SK-MEL-5 (cell line): ENCODE measurements at regions not wholly inside any gene's neighbourhood (a gene's known extent, or its start where the extent isn't known, plus 50 kb on each side); places are given as distances from the start of the nearest gene placed in this dataset.

ENCODE experiments used
- DNase-seq: peaks from one replicate; pipeline ENCODE4 v3.0.0-alpha.2; 2016; ENCODE audit warnings: low read depth, low spot score
- in situ Hi-C: cut with HindIII; loops from 2 replicates; pipeline ENCODE4 v1.10.0; 2016; ENCODE audit warnings: low sequenced_read_pairs, high pct_unique_total_duplicates, low pct_unique_long_range_greater_than_20kb

GRCh38 chr12:94716339-94716738, 66.0 kb upstream of the TMCC3 start:
- DNase-seq, result no peak
- in situ Hi-C loops, result no loop called here

DNA sequence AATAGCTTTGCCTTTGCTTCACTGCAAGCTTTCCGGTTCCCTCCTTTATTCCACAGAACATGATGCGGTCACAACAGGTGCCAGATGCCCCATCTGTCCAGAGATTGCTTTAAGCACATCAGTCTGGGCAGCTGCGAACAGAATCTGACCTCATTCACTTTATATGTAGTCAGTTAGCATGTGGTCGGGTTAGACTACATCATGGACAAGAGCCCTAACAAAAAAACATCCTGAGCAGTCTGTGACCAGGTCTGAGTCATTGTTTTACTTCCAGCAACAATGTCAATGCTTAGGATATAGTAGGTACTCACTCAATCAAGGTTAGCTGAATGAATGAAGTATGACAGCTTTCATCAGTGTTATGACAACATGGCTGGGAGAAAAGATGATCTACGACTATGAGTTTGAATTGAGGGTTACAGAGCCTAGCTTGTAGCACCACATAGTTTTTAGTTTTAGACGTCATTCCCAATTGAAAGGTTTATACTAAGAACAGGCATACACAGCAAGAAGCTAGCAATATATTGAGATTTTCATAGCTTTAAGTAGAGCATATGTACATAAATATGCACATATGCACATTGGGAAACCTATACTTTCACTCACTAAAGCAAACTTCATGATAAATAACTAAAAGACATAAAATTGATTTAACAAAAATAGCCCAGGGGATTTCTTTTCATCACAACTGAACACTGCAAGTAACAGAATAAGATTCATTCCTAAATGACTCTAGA, 64.2 kb upstream of the TMCC3 start:
- no peak for DNase-seq
- in situ Hi-C loops, result no loop called here

- in situ Hi-C loops, result no loop called here
- DNase-seq, result no peak
These were observed 62.6 kb upstream of the TMCC3 start for GRCh38 chr12:94712815-94713515.

- in situ Hi-C loops, result no loop called here
- peak; percentile 69 for DNase-seq
These were observed 60.6 kb upstream of the TMCC3 start for GRCh38 chr12:94710933-94711332.

DNA sequence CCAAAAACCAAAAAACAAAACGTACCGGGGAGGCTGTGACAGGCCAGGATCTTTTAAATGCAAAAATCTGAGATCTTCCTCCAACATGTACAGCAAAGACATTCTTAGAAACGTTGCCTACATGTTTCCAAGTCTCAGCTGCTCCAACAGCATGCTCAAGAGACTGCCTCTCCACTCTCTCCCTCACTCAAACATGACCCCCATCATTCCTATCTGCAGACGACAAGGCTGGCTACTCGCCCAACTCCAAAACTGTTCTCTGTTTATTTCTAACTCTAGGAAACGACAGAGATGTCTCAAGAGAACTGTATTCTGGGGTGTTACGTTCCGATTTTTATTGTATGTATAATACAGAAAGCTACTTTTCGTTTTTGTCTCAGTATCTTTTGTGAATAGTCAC, 57.5 kb upstream of the TMCC3 start:
- DNase-seq, result no peak
- in situ Hi-C loops, result no loop called here

DNA sequence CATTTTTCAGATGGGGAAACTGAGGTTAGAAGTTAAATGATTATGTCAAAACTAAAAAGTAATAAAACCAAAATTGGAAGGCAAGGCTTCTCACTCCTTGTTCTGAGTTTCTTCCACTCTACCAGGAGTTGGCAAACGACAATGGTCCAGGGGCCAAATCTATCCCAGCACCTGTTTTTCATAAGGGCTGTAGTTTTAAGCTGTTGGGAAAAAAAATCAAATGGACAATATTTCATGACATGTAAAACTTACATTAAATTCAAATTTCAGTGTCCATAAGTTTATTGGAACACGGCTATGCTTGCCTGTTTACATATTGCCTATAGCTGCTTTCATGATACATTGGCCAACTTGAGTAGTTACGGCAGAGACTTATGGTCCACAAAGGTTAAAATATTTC, 56.7 kb upstream of the TMCC3 start:
- no peak for DNase-seq
- in situ Hi-C loops, result no loop called here

DNA sequence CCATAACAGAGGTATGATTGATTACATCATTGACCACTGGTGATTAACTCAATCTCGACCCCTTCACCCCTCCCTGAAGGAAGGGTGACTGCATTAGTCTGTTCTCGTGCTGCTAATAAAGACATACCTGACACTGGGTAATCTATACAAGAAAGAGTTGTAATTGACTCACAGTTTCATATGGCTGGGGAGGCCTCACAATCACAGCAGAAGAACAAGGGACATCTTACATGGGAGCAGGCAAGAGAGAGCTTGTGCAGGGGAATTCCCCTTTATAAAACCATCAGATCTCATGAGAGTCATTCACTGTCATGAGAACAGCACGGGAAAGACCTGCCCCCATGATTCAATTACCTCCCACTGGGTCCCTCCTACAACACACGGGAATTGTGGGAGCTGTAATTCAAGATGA, 55.9 kb upstream of the TMCC3 start:
- DNase-seq, result peak; percentile 66
- in situ Hi-C loops, result no loop called here

- in situ Hi-C loops, result no loop called here
- DNase-seq, result no peak
These were observed 55.3 kb upstream of the TMCC3 start for GRCh38 chr12:94705676-94706075.

GRCh38 chr12:94704452-94705306, 54.3 kb upstream of the TMCC3 start:
- no peak for DNase-seq
- in situ Hi-C loops, result no loop called here

DNA sequence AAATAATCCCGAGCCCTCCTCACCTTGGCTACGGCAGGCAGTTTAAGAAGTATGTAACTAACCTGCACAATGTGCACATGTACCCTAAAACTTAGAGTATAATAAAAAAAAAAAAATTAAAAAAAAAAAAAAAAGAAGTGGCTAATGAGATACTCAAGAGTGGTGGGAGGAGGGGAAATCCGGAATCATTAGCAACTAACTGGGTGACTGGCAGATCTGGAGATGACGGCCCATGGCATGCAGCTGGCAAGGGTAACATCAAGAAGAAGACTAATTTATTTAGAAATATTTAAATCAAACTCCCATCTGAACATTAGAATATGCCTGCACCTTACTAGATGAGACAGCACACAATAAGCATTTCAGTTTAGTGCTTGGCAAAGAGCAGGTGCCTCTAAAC, 52.3 kb upstream of the TMCC3 start:
- in situ Hi-C loops, result no loop called here
- no peak for DNase-seq

GRCh38 chr12:94701711-94702110, 51.4 kb upstream of the TMCC3 start:
- in situ Hi-C loops, result no loop called here

GRCh38 chr12:94700662-94701061, 50.3 kb upstream of the TMCC3 start:
- DNase-seq, result no peak
- in situ Hi-C loops, result no loop called here

More at GRCh38 chr12:94701711-94702110, 51.4 kb upstream of the TMCC3 start:
- DNase-seq, result no peak
